DMS 273 (cell line): ENCODE measurements at regions not wholly inside any gene's neighbourhood (a gene's known extent, or its start where the extent isn't known, plus 50 kb on each side); places are given as distances from the start of the nearest gene placed in this dataset.
"Not testable (repeated sequence)": the region's sequence is repeated elsewhere in the genome, so short reads cannot be mapped to it uniquely, and the experiment has no call there.

Experiments used
- DNase-seq: peaks from one replicate; lab custom pipeline; 2025; ENCODE audit not compliant: unreplicated experiment; lab: John Stamatoyannopoulos, UW

- peak; percentile 65 for DNase-seq
These were observed 413.7 kb upstream of the TBL1XR1 start for GRCh38 chr3:177610686-177611633.

GRCh38 chr3:177611752-177612334, 414.6 kb upstream of the TBL1XR1 start:
- DNase-seq = no peak

GRCh38 chr3:177613901-177614300, 416.6 kb upstream of the TBL1XR1 start:
- no peak for DNase-seq

- peak; percentile 34 for DNase-seq
These were observed 417.7 kb upstream of the TBL1XR1 start for GRCh38 chr3:177615015-177615414.

GRCh38 chr3:177618873-177619733, 421.8 kb upstream of the TBL1XR1 start:
- DNase-seq = peak; percentile 58

- no peak for DNase-seq
These were observed 422.8 kb upstream of the TBL1XR1 start for GRCh38 chr3:177620073-177620472.

GRCh38 chr3:177622520-177622919, 425.2 kb upstream of the TBL1XR1 start:
- DNase-seq = no peak

- DNase-seq = no peak
These were observed 425.8 kb upstream of the TBL1XR1 start for GRCh38 chr3:177622982-177623617.

GRCh38 chr3:177624528-177625495, 427.5 kb upstream of the TBL1XR1 start:
- no peak for DNase-seq

GRCh38 chr3:177626045-177626444, 428.8 kb upstream of the TBL1XR1 start:
- no peak for DNase-seq

GRCh38 chr3:177628095-177628719, 430.9 kb upstream of the TBL1XR1 start:
- DNase-seq = not testable (repeated sequence)

GRCh38 chr3:177629276-177629675, 432.0 kb upstream of the TBL1XR1 start:
- DNase-seq = no peak

GRCh38 chr3:177633671-177634207, 436.5 kb upstream of the TBL1XR1 start:
- DNase-seq = no peak

- DNase-seq = not testable (repeated sequence)
These were observed 438.4 kb upstream of the TBL1XR1 start for GRCh38 chr3:177635601-177636106.

GRCh38 chr3:177640319-177640965, 443.2 kb upstream of the TBL1XR1 start:
- DNase-seq = peak; percentile 7

- no peak for DNase-seq
These were observed 443.9 kb upstream of the TBL1XR1 start for GRCh38 chr3:177641206-177641605.

- no peak for DNase-seq
These were observed 444.9 kb upstream of the TBL1XR1 start for GRCh38 chr3:177642042-177642803.

GRCh38 chr3:177642804-177643125, 445.5 kb upstream of the TBL1XR1 start:
- DNase-seq = no peak
